GM18909 (cell line): ENCODE measurements at regions not wholly inside any gene's neighbourhood (a gene's known extent, or its start where the extent isn't known, plus 50 kb on each side); places are given as distances from the start of the nearest gene placed in this dataset.
A peak's percentile ranks its signal among the peaks of the same experiment; 100 is the strongest.

ENCODE experiments used
- ATAC-seq: cut with Tn5 transposase; IDR thresholded peaks from one replicate; pipeline ENCODE4 v1.9.1; 2021; ENCODE audit warnings: mild to moderate bottlenecking; ENCODE audit not compliant: unreplicated experiment, poor library complexity

GRCh38 chr10:56973766-56974165 lies 612.7 kb upstream of the ZWINT start:
- no peak for ATAC-seq

GRCh38 chr10:56943221-56943755 lies 582.2 kb upstream of the ZWINT start:
- no peak for ATAC-seq

GRCh38 chr10:56934515-56934914 lies 573.5 kb upstream of the ZWINT start:
- ATAC-seq: no peak

- no peak for ATAC-seq
These were observed 567.7 kb upstream of the ZWINT start for GRCh38 chr10:56928714-56929113.

GRCh38 chr10:56927701-56928100 lies 566.6 kb upstream of the ZWINT start:
- ATAC-seq: no peak

GRCh38 chr10:56920601-56921261 lies 559.7 kb upstream of the ZWINT start:
- no peak for ATAC-seq

GRCh38 chr10:56912043-56912442 lies 551.0 kb upstream of the ZWINT start:
- no peak for ATAC-seq

- no peak for ATAC-seq
These were observed 544.0 kb upstream of the ZWINT start for GRCh38 chr10:56905051-56905450.

- no peak for ATAC-seq
These were observed 541.5 kb upstream of the ZWINT start for GRCh38 chr10:56902554-56902953.

- ATAC-seq: no peak
These were observed 534.2 kb upstream of the ZWINT start for GRCh38 chr10:56895306-56895705.

GRCh38 chr10:56881218-56881617 lies 520.2 kb upstream of the ZWINT start:
- ATAC-seq: no peak

- no peak for ATAC-seq
These were observed 519.5 kb upstream of the ZWINT start for GRCh38 chr10:56880606-56881005.

- no peak for ATAC-seq
These were observed 513.9 kb upstream of the ZWINT start for GRCh38 chr10:56874950-56875349.

GRCh38 chr10:56871160-56871668 lies 510.2 kb upstream of the ZWINT start:
- no peak for ATAC-seq

GRCh38 chr10:56867236-56867635 lies 506.2 kb upstream of the ZWINT start:
- no peak for ATAC-seq

GRCh38 chr10:56856569-56856968 lies 495.5 kb upstream of the ZWINT start:
- no peak for ATAC-seq

- no peak for ATAC-seq
These were observed 484.0 kb upstream of the ZWINT start for GRCh38 chr10:56844978-56845529.

- no peak for ATAC-seq
These were observed 475.6 kb upstream of the ZWINT start for GRCh38 chr10:56836659-56837058.

GRCh38 chr10:56831681-56832080 lies 470.6 kb upstream of the ZWINT start:
- ATAC-seq: no peak

- ATAC-seq: peak; percentile 80
These were observed 462.8 kb upstream of the ZWINT start for GRCh38 chr10:56823849-56824248.

- no peak for ATAC-seq
These were observed 444.0 kb upstream of the ZWINT start for GRCh38 chr10:56805022-56805421.

- ATAC-seq: no peak
These were observed 424.2 kb upstream of the ZWINT start for GRCh38 chr10:56785292-56785691.
